OCI-LY3 (cell line): ENCODE measurements at regions not wholly inside any gene's neighbourhood (a gene's known extent, or its start where the extent isn't known, plus 50 kb on each side); places are given as distances from the start of the nearest gene placed in this dataset.

Experiments
- EZH2phosphoT487 ChIP-seq: fragments of 200-600 bp; shearing (Covaris generic); IDR thresholded peaks from 2 replicates; pipeline ENCODE4 v1.6.1; 2018; ENCODE audit warnings: antibody characterized with exemption, mixed run types, low read depth
- TF ChIP-seq, protein P1 (sequence below): fragments of 200-600, 300-600 bp; sonication (generic); IDR thresholded peaks from 2 replicates; pipeline ENCODE4 v1.5.1; 2014; ENCODE audit warnings: antibody characterized with exemption, low read length, low read depth

DNA sequence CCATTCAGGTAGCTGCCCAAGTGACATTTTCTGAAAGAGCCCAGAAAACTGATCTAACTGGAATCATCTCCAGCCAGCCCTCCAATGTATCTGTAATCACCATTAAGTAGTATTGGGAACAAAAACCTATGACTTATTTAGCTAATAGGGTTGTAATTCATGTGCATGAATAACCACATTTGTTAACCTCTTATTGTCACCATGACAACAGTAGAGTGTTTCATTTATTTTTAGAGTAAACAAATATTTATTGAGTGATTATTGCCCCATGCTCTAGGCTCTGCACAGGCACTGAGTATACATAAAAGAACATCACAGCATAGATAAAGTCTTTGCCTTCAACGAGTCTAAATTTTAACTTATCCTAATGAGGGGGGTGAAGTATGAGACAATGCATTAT lies 265.4 kb upstream of the UBE2E3 start:
- TF ChIP-seq, protein P1, sequence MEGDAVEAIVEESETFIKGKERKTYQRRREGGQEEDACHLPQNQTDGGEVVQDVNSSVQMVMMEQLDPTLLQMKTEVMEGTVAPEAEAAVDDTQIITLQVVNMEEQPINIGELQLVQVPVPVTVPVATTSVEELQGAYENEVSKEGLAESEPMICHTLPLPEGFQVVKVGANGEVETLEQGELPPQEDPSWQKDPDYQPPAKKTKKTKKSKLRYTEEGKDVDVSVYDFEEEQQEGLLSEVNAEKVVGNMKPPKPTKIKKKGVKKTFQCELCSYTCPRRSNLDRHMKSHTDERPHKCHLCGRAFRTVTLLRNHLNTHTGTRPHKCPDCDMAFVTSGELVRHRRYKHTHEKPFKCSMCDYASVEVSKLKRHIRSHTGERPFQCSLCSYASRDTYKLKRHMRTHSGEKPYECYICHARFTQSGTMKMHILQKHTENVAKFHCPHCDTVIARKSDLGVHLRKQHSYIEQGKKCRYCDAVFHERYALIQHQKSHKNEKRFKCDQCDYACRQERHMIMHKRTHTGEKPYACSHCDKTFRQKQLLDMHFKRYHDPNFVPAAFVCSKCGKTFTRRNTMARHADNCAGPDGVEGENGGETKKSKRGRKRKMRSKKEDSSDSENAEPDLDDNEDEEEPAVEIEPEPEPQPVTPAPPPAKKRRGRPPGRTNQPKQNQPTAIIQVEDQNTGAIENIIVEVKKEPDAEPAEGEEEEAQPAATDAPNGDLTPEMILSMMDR, result no peak
- TF ChIP-seq EZH2phosphoT487, result no peak
